ENCODE measurements at regions not wholly inside any gene's neighbourhood (a gene's known extent, or its start where the extent isn't known, plus 50 kb on each side); places are given as distances from the start of the nearest gene placed in this dataset.

GRCh38 chr10:10903620-10904019 is 114.1 kb upstream of the CELF2 start:
- Mint-ChIP-seq H3K27ac (ENCODE audit: unreplicated experiment) (no peak overlapping the region), H3K36me3 (ENCODE audit: unreplicated experiment) (no peaks in the 10 kb centered on the region), H3K27me3 (ENCODE audit: unreplicated experiment) (no peaks in the 10 kb centered on the region), H3K4me3 (ENCODE audit: unreplicated experiment) (no peak overlapping the region), H3K9me3 (ENCODE audit: unreplicated experiment) (no peaks in the 10 kb centered on the region), H3K4me1 (ENCODE audit: low read depth, unreplicated experiment) (no peaks in the 10 kb centered on the region)
- TF ChIP-seq CTCF (IDR thresholded peaks at IDR 0.05; ENCODE audit: partially characterized antibody, unreplicated experiment): no peak
- no peak for DNase-seq

GRCh38 chr10:10910634-10911033 is 107.0 kb upstream of the CELF2 start:
- no peak for TF ChIP-seq CTCF (IDR thresholded peaks at IDR 0.05; ENCODE audit: partially characterized antibody, unreplicated experiment)
- H3K4me3 Mint-ChIP-seq (ENCODE audit: unreplicated experiment): no peak overlapping the region
- H3K4me1 Mint-ChIP-seq (ENCODE audit: low read depth, unreplicated experiment): peaks cover 8% of the 10 kb centered on the region
- H3K9me3 Mint-ChIP-seq (ENCODE audit: unreplicated experiment): no peaks in the 10 kb centered on the region
- H3K27ac Mint-ChIP-seq (ENCODE audit: unreplicated experiment): no peak overlapping the region
- DNase-seq: no peak
- no peaks in the 10 kb centered on the region for H3K27me3 Mint-ChIP-seq (ENCODE audit: unreplicated experiment)
- H3K36me3 Mint-ChIP-seq (ENCODE audit: unreplicated experiment): no peaks in the 10 kb centered on the region

GRCh38 chr10:10911035-10911434 is 106.6 kb upstream of the CELF2 start:
- no peak overlapping the region for H3K27ac Mint-ChIP-seq (ENCODE audit: unreplicated experiment)
- no peak for DNase-seq
- H3K9me3 Mint-ChIP-seq (ENCODE audit: unreplicated experiment): no peaks in the 10 kb centered on the region
- H3K4me1 Mint-ChIP-seq (ENCODE audit: low read depth, unreplicated experiment): peaks cover 8% of the 10 kb centered on the region
- H3K4me3 Mint-ChIP-seq (ENCODE audit: unreplicated experiment): no peak overlapping the region
- no peaks in the 10 kb centered on the region for H3K36me3 Mint-ChIP-seq (ENCODE audit: unreplicated experiment)
- no peak for TF ChIP-seq CTCF (IDR thresholded peaks at IDR 0.05; ENCODE audit: partially characterized antibody, unreplicated experiment)
- no peaks in the 10 kb centered on the region for H3K27me3 Mint-ChIP-seq (ENCODE audit: unreplicated experiment)

- Mint-ChIP-seq H3K27ac (ENCODE audit: unreplicated experiment) (no peak overlapping the region), H3K9me3 (ENCODE audit: unreplicated experiment) (no peaks in the 10 kb centered on the region), H3K36me3 (ENCODE audit: unreplicated experiment) (no peaks in the 10 kb centered on the region), H3K27me3 (ENCODE audit: unreplicated experiment) (no peaks in the 10 kb centered on the region), H3K4me3 (ENCODE audit: unreplicated experiment) (no peak overlapping the region), H3K4me1 (ENCODE audit: low read depth, unreplicated experiment) (peaks cover 8% of the 10 kb centered on the region)
- peak; percentile 24 for DNase-seq
- no peak for TF ChIP-seq CTCF (IDR thresholded peaks at IDR 0.05; ENCODE audit: partially characterized antibody, unreplicated experiment)
Measured at GRCh38 chr10:10911471-10911921, 106.2 kb upstream of the CELF2 start.

- TF ChIP-seq CTCF (IDR thresholded peaks at IDR 0.05; ENCODE audit: partially characterized antibody, unreplicated experiment): no peak
- Mint-ChIP-seq H3K4me3 (ENCODE audit: unreplicated experiment) (no peak overlapping the region), H3K27me3 (ENCODE audit: unreplicated experiment) (no peaks in the 10 kb centered on the region), H3K36me3 (ENCODE audit: unreplicated experiment) (no peaks in the 10 kb centered on the region), H3K4me1 (ENCODE audit: low read depth, unreplicated experiment) (peaks cover 8% of the 10 kb centered on the region), H3K27ac (ENCODE audit: unreplicated experiment) (no peak overlapping the region), H3K9me3 (ENCODE audit: unreplicated experiment) (no peaks in the 10 kb centered on the region)
- no peak for DNase-seq
Measured at GRCh38 chr10:10914144-10914543, 103.5 kb upstream of the CELF2 start.
